ENCODE measurements at regions not wholly inside any gene's neighbourhood (a gene's known extent, or its start where the extent isn't known, plus 50 kb on each side); places are given as distances from the start of the nearest gene placed in this dataset.

DNA sequence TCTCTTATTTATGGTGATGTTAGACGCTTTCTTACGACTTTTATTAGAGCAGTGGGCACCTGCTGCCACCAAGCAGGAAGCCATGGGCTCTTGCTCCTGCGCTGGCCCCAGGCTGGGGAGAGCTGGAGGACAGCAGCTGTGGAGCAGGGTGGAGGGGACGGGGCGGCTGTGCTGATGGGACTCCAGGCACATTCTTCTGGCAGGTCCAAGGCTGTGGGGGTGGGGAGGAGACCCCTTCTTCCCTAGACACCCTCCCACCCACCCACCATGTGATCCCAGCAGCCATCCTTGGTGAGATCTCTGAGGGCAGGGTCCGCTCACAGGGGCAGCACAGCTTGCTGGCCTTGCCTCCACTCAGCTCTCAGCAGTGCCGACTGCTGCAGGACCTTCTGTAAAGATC is 192.6 kb upstream of the IRX4 start:
- TF ChIP-seq POLR2A (IDR thresholded peaks at IDR 0.05; ENCODE audit: low read length) (no peak), GATA1 (IDR thresholded peaks at IDR 0.05; ENCODE audit: low read depth, low read length) (no peak)
